ENCODE measurements at regions not wholly inside any gene's neighbourhood (a gene's known extent, or its start where the extent isn't known, plus 50 kb on each side); places are given as distances from the start of the nearest gene placed in this dataset.

GRCh38 chr3:40992023-40992422, 207.3 kb upstream of the CTNNB1 start:
- TF ChIP-seq CTCF (IDR thresholded peaks at IDR 0.05; ENCODE audit: low read depth, low read length, missing control alignments): no peak
- H3K4me3 ChIP-seq (ENCODE audit: low read depth, low read length): no peak overlapping the region
- no peak for DNase-seq (ENCODE audit: low read depth)

- TF ChIP-seq CTCF (IDR thresholded peaks at IDR 0.05; ENCODE audit: low read depth, low read length, missing control alignments): no peak
- no peak overlapping the region for H3K4me3 ChIP-seq (ENCODE audit: low read depth, low read length)
- DNase-seq (ENCODE audit: low read depth): no peak
Observed at GRCh38 chr3:40994611-40995010, 204.7 kb upstream of the CTNNB1 start.

- DNase-seq (ENCODE audit: low read depth): no peak
Observed at GRCh38 chr3:40995271-40995670, 204.0 kb upstream of the CTNNB1 start.

GRCh38 chr3:40996382-40996781, 202.9 kb upstream of the CTNNB1 start:
- no peak overlapping the region for H3K4me3 ChIP-seq (ENCODE audit: low read depth, low read length)
- TF ChIP-seq CTCF (IDR thresholded peaks at IDR 0.05; ENCODE audit: low read depth, low read length, missing control alignments): no peak
- no peak for DNase-seq (ENCODE audit: low read depth)

More at GRCh38 chr3:40995271-40995670, 204.0 kb upstream of the CTNNB1 start:
- no peak for TF ChIP-seq CTCF (IDR thresholded peaks at IDR 0.05; ENCODE audit: low read depth, low read length, missing control alignments)
- no peak overlapping the region for H3K4me3 ChIP-seq (ENCODE audit: low read depth, low read length)

- H3K4me3 ChIP-seq (ENCODE audit: low read depth, low read length): no peak overlapping the region
- no peak for TF ChIP-seq CTCF (IDR thresholded peaks at IDR 0.05; ENCODE audit: low read depth, low read length, missing control alignments)
- no peak for DNase-seq (ENCODE audit: low read depth)
Observed at GRCh38 chr3:40996827-40997710, 202.2 kb upstream of the CTNNB1 start.

GRCh38 chr3:40997711-40998519, 201.4 kb upstream of the CTNNB1 start:
- H3K4me3 ChIP-seq (ENCODE audit: low read depth, low read length): no peak overlapping the region
- TF ChIP-seq CTCF (IDR thresholded peaks at IDR 0.05; ENCODE audit: low read depth, low read length, missing control alignments): no peak
- DNase-seq (ENCODE audit: low read depth): no peak

Data from GM12864 (cell line).